GM12872 (cell line): ENCODE measurements at regions not wholly inside any gene's neighbourhood (a gene's known extent, or its start where the extent isn't known, plus 50 kb on each side); places are given as distances from the start of the nearest gene placed in this dataset.

Experiments used
- CTCF ChIP-seq: IDR thresholded peaks from 3 replicates; pipeline ENCODE4 v1.5.1; 2011; ENCODE audit warnings: low read depth, mild to moderate bottlenecking, low read length, moderate library complexity; ENCODE audit not compliant: insufficient read depth

- TF ChIP-seq CTCF, result no peak
Observed at GRCh38 chr10:20998036-20998435, 100.9 kb upstream of the NEBL start.

- TF ChIP-seq CTCF, result no peak
Observed at GRCh38 chr10:20995123-20995987, 98.2 kb upstream of the NEBL start.

GRCh38 chr10:20993830-20994527, 96.9 kb upstream of the NEBL start:
- TF ChIP-seq CTCF, result no peak

- no peak for TF ChIP-seq CTCF
Observed at GRCh38 chr10:20993389-20993788, 96.3 kb upstream of the NEBL start.

GRCh38 chr10:20991526-20991925, 94.4 kb upstream of the NEBL start:
- no peak for TF ChIP-seq CTCF

GRCh38 chr10:20990604-20991003, 93.5 kb upstream of the NEBL start:
- TF ChIP-seq CTCF, result no peak

GRCh38 chr10:20988357-20988983, 91.4 kb upstream of the NEBL start:
- no peak for TF ChIP-seq CTCF
